Stimulated activated naive CD8-positive, alpha-beta T cell treated with anti-CD3 and anti-CD28 coated beads, Interleukin-15, amount 100 ng/mL, for 72 hours (primary cell): ENCODE measurements at regions not wholly inside any gene's neighbourhood (a gene's known extent, or its start where the extent isn't known, plus 50 kb on each side); places are given as distances from the start of the nearest gene placed in this dataset.

Experiments
- ATAC-seq: fragments of 150-1000 bp; cut with Tn5 transposase; 2 replicates; pipeline ENCODE4 v1.10.0; 2021; ENCODE audit warnings: mild to moderate bottlenecking, moderate library complexity
- DNase-seq, 2 donors: peaks; one replicate each; pipeline ENCODE4 v3.0.0; 2021 to 2022
- H3K27ac Mint-ChIP-seq, 2 donors: one replicate each; pipeline ENCODE4 v1.8.0; 2022; ENCODE audit warnings: mild to moderate bottlenecking in 2 of 2, mixed read lengths in 2 of 2, moderate library complexity in 2 of 2
- H3K27me3 Mint-ChIP-seq: one replicate; pipeline ENCODE4 v1.8.0; 2022; ENCODE audit warnings: mixed read lengths
- H3K4me1 Mint-ChIP-seq: one replicate; pipeline ENCODE4 v1.8.0; 2022; ENCODE audit warnings: mild to moderate bottlenecking, mixed read lengths
- H3K4me3 Mint-ChIP-seq, 2 donors: one replicate each; pipeline ENCODE4 v1.8.0; 2022; ENCODE audit warnings: mild to moderate bottlenecking in 2 of 2, mixed read lengths in 2 of 2, moderate library complexity in 1 of 2
- H3K9me3 Mint-ChIP-seq, 2 donors: one replicate each; pipeline ENCODE4 v1.8.0; 2022; ENCODE audit warnings: mixed read lengths in 2 of 2

DNA sequence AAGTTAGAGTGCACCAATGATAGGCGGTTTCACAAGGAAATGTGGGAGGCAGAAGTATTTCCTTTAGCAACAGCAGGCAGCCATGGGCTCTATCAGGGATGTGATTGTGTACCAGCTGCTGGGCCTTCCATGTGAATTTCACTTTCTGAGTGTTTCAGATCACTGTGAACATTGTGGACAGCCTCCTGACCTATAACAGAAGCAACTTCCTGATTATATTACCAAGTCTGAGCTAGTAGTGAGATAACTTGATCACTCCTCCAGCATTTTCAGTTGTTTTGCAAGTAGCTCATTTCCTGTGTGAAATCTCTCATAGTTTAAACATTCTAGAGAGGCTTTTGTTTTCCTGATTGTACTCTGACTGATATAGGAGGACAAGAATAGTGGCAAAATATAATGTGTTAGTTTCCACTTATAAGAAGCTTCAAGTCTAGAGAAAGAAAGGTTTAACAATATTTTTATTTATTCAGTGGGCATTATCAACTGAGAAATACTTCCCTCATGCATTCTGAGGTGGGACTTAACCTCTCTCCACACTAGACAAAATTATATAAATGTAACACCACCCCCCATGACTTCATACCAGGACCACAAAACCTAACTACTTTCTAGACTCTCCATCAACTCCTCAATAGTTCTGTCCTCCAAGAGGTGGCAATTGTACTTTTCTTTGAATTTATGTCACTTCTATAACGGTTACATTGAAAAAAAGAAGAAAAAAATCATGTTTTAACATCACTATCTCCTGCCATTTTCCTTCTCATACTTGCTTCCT lies 184.2 kb upstream of the LUZP2 start:
- ATAC-seq, result no peak
- Mint-ChIP-seq H3K27me3 (no peaks in the 10 kb centered on the region), H3K27ac (no peak overlapping the region), H3K9me3 (peaks cover 4 to 32% of the 10 kb centered on the region in 2 donors), H3K4me1 (no peaks in the 10 kb centered on the region), H3K4me3 (no peak overlapping the region)
- no peak for DNase-seq

DNA sequence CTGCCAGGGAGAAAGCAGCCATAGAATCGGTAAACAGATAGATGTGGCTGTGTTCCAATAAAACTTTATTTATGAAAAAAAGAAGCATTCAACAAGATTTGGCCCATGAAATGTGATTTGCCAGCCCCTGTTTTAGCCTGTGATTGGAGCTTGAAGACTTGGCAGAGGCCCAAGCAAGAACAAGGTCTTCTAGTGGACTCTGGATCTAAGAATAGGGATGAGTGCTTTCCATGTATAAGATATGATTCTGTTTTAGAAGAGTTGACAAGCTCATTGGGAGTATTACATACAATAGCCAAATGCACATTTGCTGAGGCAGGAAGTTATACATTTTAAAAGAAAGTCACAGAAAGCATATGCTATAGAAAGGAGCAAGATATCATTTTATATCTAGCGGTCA lies 175.6 kb upstream of the LUZP2 start:
- DNase-seq (no peak), ATAC-seq (no peak)
- Mint-ChIP-seq H3K4me1 (no peaks in the 10 kb centered on the region), H3K27me3 (no peaks in the 10 kb centered on the region), H3K27ac (no peak overlapping the region), H3K4me3 (no peak overlapping the region), H3K9me3 (peaks cover 4 to 24% of the 10 kb centered on the region in 2 donors)

DNA sequence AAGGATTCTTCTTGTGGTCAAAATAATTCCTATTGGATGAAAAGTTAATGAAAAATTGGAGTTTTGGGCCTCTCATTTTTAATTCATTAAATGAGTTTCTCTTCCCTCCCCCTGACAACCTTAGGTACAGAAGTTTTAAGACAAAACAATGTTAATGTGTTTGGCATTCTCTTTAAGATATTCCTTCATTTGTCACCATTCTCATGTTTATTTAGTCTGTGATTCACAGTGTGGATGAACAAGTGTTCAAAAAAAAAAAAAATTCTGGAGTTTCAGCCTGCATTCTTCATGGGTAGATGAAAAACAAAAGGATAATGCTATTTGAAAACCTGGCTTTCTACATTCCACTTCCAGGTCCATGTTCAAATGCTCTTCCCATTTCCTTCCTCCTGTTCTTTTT lies 172.6 kb upstream of the LUZP2 start:
- DNase-seq (no peak), ATAC-seq (no peak)
- Mint-ChIP-seq H3K4me3 (no peak overlapping the region), H3K9me3 (no peaks in the 10 kb centered on the region), H3K27ac (no peak overlapping the region), H3K27me3 (no peaks in the 10 kb centered on the region), H3K4me1 (no peaks in the 10 kb centered on the region)

DNA sequence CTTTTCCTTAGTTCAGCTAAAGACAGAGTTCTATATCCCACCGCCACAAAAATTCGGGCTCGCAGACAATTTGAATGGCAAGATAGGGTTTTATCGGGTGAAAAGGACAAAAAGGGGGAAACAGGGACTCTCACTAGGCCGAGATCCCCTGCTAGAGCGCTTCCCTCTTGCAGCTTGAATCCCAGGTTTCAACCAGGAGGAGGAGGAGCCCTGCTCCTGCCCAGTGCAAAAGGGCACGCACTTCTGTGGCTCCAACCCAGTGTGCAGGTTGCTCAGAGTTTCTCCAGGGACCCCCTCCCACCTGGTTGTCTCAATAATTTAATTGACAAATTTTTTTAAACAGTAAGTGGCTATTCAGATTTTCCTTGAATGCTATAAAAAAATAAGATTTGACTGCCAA lies 152.6 kb upstream of the LUZP2 start:
- Mint-ChIP-seq H3K27ac (no peak overlapping the region), H3K4me1 (no peaks in the 10 kb centered on the region), H3K27me3 (no peaks in the 10 kb centered on the region), H3K9me3 (no peaks in the 10 kb centered on the region), H3K4me3 (no peak overlapping the region)
- DNase-seq (no peak), ATAC-seq (no peak)

GRCh38 chr11:24348908-24349307 lies 147.9 kb upstream of the LUZP2 start:
- Mint-ChIP-seq H3K4me1 (no peaks in the 10 kb centered on the region), H3K9me3 (no peaks in the 10 kb centered on the region), H3K27me3 (no peaks in the 10 kb centered on the region), H3K4me3 (no peak overlapping the region), H3K27ac (no peak overlapping the region)
- DNase-seq (no peak), ATAC-seq (no peak)

GRCh38 chr11:24351179-24351578 lies 145.7 kb upstream of the LUZP2 start:
- Mint-ChIP-seq H3K27me3 (no peaks in the 10 kb centered on the region), H3K4me1 (no peaks in the 10 kb centered on the region), H3K9me3 (no peaks in the 10 kb centered on the region), H3K4me3 (no peak overlapping the region), H3K27ac (no peak overlapping the region)
- ATAC-seq, result no peak
- no peak for DNase-seq

- no peak for ATAC-seq
- Mint-ChIP-seq H3K4me3 (no peak overlapping the region), H3K9me3 (no peaks in the 10 kb centered on the region), H3K27ac (no peak overlapping the region), H3K4me1 (no peaks in the 10 kb centered on the region), H3K27me3 (no peaks in the 10 kb centered on the region)
- DNase-seq, result no peak
These were observed 140.4 kb upstream of the LUZP2 start for GRCh38 chr11:24356501-24356900.

- DNase-seq (no peak), ATAC-seq (no peak)
- H3K27ac Mint-ChIP-seq, result peak overlapping the region in 1 of 2 donors; percentile 13
- no peaks in the 10 kb centered on the region for H3K9me3 Mint-ChIP-seq
- H3K4me1 Mint-ChIP-seq, result no peaks in the 10 kb centered on the region
- no peak overlapping the region for H3K4me3 Mint-ChIP-seq
- H3K27me3 Mint-ChIP-seq, result no peaks in the 10 kb centered on the region
These were observed 139.0 kb upstream of the LUZP2 start for GRCh38 chr11:24357620-24358410.

GRCh38 chr11:24372491-24372890 lies 124.4 kb upstream of the LUZP2 start:
- Mint-ChIP-seq H3K27ac (no peak overlapping the region), H3K4me1 (no peaks in the 10 kb centered on the region), H3K4me3 (no peak overlapping the region), H3K27me3 (no peaks in the 10 kb centered on the region), H3K9me3 (peaks cover 0 to 12% of the 10 kb centered on the region in 2 donors)
- no peak for DNase-seq
- ATAC-seq, result no peak

GRCh38 chr11:24373516-24373915 lies 123.3 kb upstream of the LUZP2 start:
- DNase-seq, result no peak

DNA sequence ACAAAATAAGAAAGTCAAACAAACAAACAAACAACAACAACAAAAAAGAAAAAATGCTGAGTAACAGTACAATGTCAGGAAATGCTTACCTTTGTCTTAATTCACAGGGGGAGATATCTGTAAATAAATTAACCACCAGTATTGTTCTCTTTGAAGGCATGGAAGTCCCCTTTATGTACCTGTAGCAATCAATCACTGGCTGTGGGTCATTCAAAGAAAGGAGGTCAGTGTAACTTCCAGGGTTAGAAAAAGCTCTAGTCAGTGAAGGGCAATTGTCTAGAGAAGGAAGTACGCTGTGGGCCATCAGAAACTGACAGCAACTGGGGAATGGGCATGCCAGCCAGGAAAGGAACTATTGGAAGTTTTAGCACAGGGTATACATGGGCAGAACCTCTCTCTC lies 121.5 kb upstream of the LUZP2 start:
- no peak overlapping the region for H3K27ac Mint-ChIP-seq
- no peaks in the 10 kb centered on the region for H3K27me3 Mint-ChIP-seq
- H3K4me3 Mint-ChIP-seq, result no peak overlapping the region
- ATAC-seq (no peak), DNase-seq (no peak)
- no peaks in the 10 kb centered on the region for H3K4me1 Mint-ChIP-seq
- H3K9me3 Mint-ChIP-seq, result peaks cover 4 to 21% of the 10 kb centered on the region in 2 donors

More at GRCh38 chr11:24373516-24373915, 123.3 kb upstream of the LUZP2 start:
- H3K9me3 Mint-ChIP-seq, result peaks cover 4 to 21% of the 10 kb centered on the region in 2 donors
- H3K27me3 Mint-ChIP-seq, result no peaks in the 10 kb centered on the region
- H3K4me1 Mint-ChIP-seq, result no peaks in the 10 kb centered on the region
- H3K27ac Mint-ChIP-seq, result no peak overlapping the region
- H3K4me3 Mint-ChIP-seq, result no peak overlapping the region
- no peak for ATAC-seq

DNA sequence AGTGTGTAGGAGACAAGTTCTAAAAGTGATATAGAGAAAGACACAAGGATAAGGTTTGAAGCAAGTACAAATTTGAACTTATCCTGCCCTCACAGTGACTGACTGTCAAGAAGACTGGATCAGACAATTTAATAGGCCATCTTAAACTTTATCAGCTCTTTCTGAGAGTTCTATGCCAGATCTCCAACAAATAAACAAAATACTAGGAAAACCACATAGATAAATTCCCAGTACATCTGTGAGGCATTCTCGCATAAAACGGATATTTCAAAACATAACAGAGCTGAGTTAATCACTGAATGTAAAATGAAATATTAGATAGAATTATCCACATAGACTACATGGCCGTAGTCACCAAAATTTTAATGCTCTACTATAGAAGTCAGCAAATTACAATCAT lies 120.9 kb upstream of the LUZP2 start:
- H3K27me3 Mint-ChIP-seq, result no peaks in the 10 kb centered on the region
- no peak overlapping the region for H3K27ac Mint-ChIP-seq
- DNase-seq (no peak), ATAC-seq (no peak)
- no peak overlapping the region for H3K4me3 Mint-ChIP-seq
- no peaks in the 10 kb centered on the region for H3K4me1 Mint-ChIP-seq
- H3K9me3 Mint-ChIP-seq, result peaks cover 4 to 21% of the 10 kb centered on the region in 2 donors

DNA sequence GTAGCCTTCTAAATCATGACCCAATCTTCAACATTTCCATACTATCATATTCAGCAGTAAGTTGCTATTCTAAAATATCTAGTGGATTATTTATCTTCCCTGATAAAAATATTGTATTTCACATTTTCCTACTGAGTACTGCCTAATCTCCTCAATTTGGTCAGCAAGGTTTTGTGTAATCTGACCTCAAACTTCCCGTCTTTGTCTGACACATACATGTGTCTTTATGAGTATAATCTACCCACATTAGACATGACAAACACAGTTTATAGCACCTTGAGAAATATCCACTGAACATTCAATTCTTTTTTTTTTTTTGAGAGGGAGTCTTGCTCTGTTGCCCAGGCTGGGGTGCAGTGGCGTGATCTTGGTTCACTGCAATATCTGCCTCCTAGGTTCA lies 113.7 kb upstream of the LUZP2 start:
- H3K4me1 Mint-ChIP-seq, result no peaks in the 10 kb centered on the region
- H3K9me3 Mint-ChIP-seq, result peaks cover 2 to 9% of the 10 kb centered on the region in 2 donors
- no peaks in the 10 kb centered on the region for H3K27me3 Mint-ChIP-seq
- no peak overlapping the region for H3K4me3 Mint-ChIP-seq
- no peak for ATAC-seq
- no peak overlapping the region for H3K27ac Mint-ChIP-seq
- no peak for DNase-seq

- no peak overlapping the region for H3K27ac Mint-ChIP-seq
- peaks cover 0 to 7% of the 10 kb centered on the region in 2 donors for H3K9me3 Mint-ChIP-seq
- DNase-seq (no peak), ATAC-seq (no peak)
- no peaks in the 10 kb centered on the region for H3K4me1 Mint-ChIP-seq
- no peaks in the 10 kb centered on the region for H3K27me3 Mint-ChIP-seq
- H3K4me3 Mint-ChIP-seq, result no peak overlapping the region
These were observed 112.6 kb upstream of the LUZP2 start for GRCh38 chr11:24384240-24384639.

DNA sequence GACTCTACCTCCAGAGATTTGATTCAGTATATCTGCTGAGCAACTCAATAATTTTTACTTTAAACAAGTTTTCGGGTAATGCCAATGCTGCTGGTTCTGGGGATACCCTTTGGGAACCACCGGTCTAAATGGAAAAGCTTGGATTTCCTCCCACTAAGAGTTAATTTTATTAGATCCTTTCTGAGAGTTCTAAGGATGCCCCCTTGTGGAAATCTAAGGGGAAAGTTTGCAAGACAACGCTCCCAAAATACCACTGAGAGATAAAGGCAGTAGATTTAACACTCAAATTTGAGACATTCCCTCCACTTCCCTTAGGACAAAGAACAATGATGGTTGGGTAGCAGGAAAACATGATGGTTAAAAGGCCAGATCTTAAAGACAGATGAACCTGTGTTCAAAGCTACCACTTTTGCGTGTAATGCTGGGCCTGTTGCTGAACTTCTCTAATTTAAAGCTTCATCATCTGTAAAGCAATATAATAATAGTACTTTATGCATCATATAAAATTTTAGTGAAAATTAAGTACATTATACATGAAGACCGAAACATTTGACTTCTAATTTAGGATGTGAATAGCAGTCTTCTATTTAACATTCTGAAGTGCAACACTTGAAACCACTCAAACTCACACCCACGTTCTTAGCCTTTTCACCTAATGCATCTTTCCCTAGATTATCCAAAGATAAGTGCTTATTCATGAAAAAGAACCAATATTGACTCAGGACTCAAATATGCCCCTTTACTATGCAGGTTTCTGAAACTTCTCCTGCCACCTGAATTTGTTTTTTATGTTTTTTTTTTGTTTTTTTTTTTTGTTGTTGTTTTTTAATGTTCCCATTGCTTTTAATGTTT lies 110.1 kb upstream of the LUZP2 start:
- Mint-ChIP-seq H3K4me3 (no peak overlapping the region), H3K27ac (no peak overlapping the region), H3K9me3 (peaks cover 0 to under 1% of the 10 kb centered on the region in 2 donors), H3K4me1 (no peaks in the 10 kb centered on the region), H3K27me3 (no peaks in the 10 kb centered on the region)
- no peak for ATAC-seq
- DNase-seq, result no peak

DNA sequence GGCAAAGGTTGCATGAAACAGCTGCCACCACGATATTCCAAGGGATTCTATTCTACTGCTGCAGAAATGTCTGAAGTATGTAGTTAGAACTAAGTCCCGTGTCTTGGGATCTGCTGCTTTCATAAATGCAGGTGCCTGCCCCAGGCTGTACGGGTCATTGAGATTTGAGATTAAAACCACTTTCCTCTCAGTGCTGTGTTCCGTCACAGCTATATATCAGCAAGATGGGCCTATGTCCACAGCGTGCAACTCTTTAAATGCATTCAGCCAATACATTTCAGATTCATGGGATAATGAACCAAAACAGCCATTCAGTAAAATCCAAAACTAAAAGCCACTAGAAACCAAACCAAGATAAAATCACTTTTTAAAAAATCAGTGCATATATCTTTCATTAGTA lies 107.3 kb upstream of the LUZP2 start:
- Mint-ChIP-seq H3K9me3 (no peaks in the 10 kb centered on the region), H3K27ac (no peak overlapping the region), H3K4me1 (no peaks in the 10 kb centered on the region), H3K27me3 (no peaks in the 10 kb centered on the region), H3K4me3 (no peak overlapping the region)
- ATAC-seq (no peak), DNase-seq (no peak)
